DND-41 (cell line): ENCODE measurements at regions not wholly inside any gene's neighbourhood (a gene's known extent, or its start where the extent isn't known, plus 50 kb on each side); places are given as distances from the start of the nearest gene placed in this dataset.

Experiments used
- CTCF ChIP-seq: IDR thresholded peaks from 2 replicates; pipeline ENCODE4 v1.5.1; 2012; ENCODE audit warnings: borderline replicate concordance, low read length, moderate library complexity, mild to moderate bottlenecking; ENCODE audit not compliant: poor library complexity, severe bottlenecking; ENCODE audit errors: extremely low read depth
- EZH2 ChIP-seq: IDR thresholded peaks from 3 replicates; pipeline ENCODE4 v1.6.1; 2012; ENCODE audit warnings: borderline replicate concordance, low read depth, mild to moderate bottlenecking, moderate library complexity, low read length, inconsistent platforms; ENCODE audit not compliant: severe bottlenecking

DNA sequence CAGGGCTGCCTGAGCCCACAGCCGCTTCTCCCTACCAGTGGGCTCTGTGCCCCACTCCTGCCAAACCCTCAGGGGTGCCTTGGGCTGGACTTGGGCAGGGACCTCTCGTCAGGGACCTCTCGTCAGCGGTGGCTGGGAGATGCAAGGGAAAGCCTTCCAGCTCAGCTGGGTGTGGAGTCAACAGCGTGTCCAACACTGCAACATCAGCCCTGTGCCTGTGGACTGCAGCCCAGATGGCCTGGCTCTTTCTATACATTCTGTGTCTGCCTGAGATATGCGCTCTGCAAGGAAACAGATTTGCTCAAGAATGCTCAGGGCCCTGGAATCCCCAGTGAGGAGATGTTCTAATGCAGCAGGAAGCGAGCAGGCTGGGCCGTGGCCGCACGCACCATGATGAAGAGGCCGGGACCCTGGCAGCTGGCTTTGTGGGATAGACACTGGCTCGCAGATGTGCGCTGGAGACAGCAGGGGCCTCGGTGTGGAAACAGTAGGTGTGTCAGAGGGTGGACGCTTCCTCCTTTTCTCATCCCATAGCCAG is 85.0 kb upstream of the COL5A1 start:
- TF ChIP-seq CTCF = no peak
- TF ChIP-seq EZH2 = no peak
